K562 (cell line): ENCODE measurements at regions not wholly inside any gene's neighbourhood (a gene's known extent, or its start where the extent isn't known, plus 50 kb on each side); places are given as distances from the start of the nearest gene placed in this dataset.

Source experiments
- ADNP ChIP-seq: fragments of 200-800 bp; sonication (Bioruptor generic); IDR thresholded peaks from 2 replicates; pipeline ENCODE4 v1.6.1; 2016; ENCODE audit warnings: missing genetic modification characterization, missing compliant biosample characterization
- ERF ChIP-seq: fragments of 450-650 bp; formaldehyde crosslinking; IDR thresholded peaks from 2 replicates; pipeline ENCODE4 v1.4.0; 2020; ENCODE audit warnings: mild to moderate bottlenecking, mixed read lengths
- ESRRA ChIP-seq: fragments of 450-650 bp; IDR thresholded peaks from 2 replicates; pipeline ENCODE4 v1.6.1; 2014; ENCODE audit warnings: low read depth, mild to moderate bottlenecking, moderate library complexity, borderline replicate concordance
- FUS ChIP-seq: fragments of 200-400 bp; formaldehyde crosslinking; optimal IDR thresholded peaks from 2 replicates; pipeline ENCODE3; 2017; ENCODE audit warnings: low read depth, low read length
- HMG20B ChIP-seq: fragments of 250-450 bp; sonication (Bioruptor Pico); IDR thresholded peaks from 2 replicates; pipeline ENCODE4 v1.5.0; 2021; ENCODE audit warnings: mild to moderate bottlenecking
- MTA3 ChIP-seq: fragments of 450-650 bp; formaldehyde crosslinking; IDR thresholded peaks from 2 replicates; pipeline ENCODE4 v1.6.1; 2017; ENCODE audit warnings: mild to moderate bottlenecking, borderline replicate concordance
- NFE2L1 ChIP-seq: fragments of 450-650 bp; IDR thresholded peaks from 2 replicates; pipeline ENCODE4 v1.6.1; 2016; ENCODE audit warnings: missing genetic modification characterization, low read depth, mild to moderate bottlenecking, missing compliant biosample characterization, moderate library complexity, borderline replicate concordance
- RBFOX2 ChIP-seq: fragments of 200-400 bp; formaldehyde crosslinking; IDR thresholded peaks from 2 replicates; pipeline ENCODE4 v1.6.1; 2017; ENCODE audit warnings: low read depth, mild to moderate bottlenecking, low read length, moderate library complexity
- RBM25 ChIP-seq: fragments of 200-400 bp; formaldehyde crosslinking; IDR thresholded peaks from 2 replicates; pipeline ENCODE4 v1.6.1; 2018; ENCODE audit warnings: low read length, low read depth, moderate library complexity; ENCODE audit not compliant: severe bottlenecking
- ZKSCAN1 ChIP-seq: fragments of 150-350 bp; IDR thresholded peaks from 2 replicates; pipeline ENCODE4 v1.6.1; 2016; ENCODE audit warnings: low read depth, low read length
- TF ChIP-seq, protein P1 (sequence below): fragments of 250-450 bp; sonication (Bioruptor Pico); IDR thresholded peaks from 2 replicates; pipeline ENCODE4 v1.5.1; 2021; ENCODE audit warnings: mild to moderate bottlenecking
- TF ChIP-seq, protein P2 (sequence below): sonication (generic); formaldehyde crosslinking; IDR thresholded peaks from 2 replicates; pipeline ENCODE4 v1.8.1; 2023; ENCODE audit warnings: mild to moderate bottlenecking, missing genetic modification reagents
- TF ChIP-seq, protein P3 (sequence below): sonication (generic); formaldehyde crosslinking; IDR thresholded peaks from 2 replicates; pipeline ENCODE4 v1.9.0; 2022; ENCODE audit warnings: mild to moderate bottlenecking, missing genetic modification reagents
- TF ChIP-seq, protein P4 (sequence below): sonication (generic); formaldehyde crosslinking; IDR thresholded peaks from 2 replicates; pipeline ENCODE4 v1.8.0; 2022; ENCODE audit warnings: mild to moderate bottlenecking, missing genetic modification reagents

DNA sequence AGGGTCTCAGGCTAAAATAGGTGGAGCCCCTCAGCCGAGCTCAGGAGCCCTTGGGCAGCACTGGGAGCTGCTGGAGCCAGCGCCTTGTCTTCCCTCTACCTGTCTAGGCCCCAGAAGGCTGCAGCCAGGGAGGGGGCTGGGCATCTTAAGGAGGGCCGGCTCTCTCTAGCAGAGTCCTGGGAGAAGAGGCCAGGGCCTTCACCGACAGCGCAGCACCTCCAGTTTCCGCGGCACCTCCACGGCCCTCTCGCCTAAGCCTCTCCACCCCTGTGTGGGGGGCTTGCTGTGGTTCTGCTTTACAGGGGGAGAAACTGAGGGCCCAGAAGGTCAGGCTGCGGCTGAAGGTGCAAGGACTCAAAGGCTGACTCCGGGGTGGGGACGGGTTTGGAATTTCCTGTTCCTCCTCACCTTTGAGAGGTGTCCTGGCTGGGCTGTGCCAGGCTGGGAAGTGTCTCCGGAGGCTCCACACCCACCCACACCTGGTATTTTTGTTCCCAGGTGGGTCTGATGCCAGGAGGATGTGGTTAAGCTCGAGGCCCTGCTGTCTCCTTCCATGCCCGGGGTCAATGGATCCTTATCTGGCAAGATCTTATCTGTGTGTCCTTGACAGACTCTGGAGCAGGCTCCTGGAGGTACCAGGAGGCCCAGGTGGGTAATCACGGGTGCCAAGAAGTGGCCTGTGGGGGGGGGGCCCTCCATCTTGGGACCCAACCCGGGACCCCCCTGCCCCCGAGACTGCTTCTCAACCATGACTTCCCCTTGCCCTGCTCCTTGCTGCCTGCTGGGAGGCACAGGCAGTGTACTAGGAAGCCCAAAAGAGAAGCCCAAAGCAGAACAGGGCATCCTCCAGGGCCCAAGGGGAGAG lies 95.3 kb upstream of the FGF3 start (continued):
- TF ChIP-seq RBM25 = no peak
- TF ChIP-seq ZKSCAN1 = no peak
- no peak for TF ChIP-seq ADNP (tag)
- no peak for TF ChIP-seq FUS
- TF ChIP-seq, protein P1, sequence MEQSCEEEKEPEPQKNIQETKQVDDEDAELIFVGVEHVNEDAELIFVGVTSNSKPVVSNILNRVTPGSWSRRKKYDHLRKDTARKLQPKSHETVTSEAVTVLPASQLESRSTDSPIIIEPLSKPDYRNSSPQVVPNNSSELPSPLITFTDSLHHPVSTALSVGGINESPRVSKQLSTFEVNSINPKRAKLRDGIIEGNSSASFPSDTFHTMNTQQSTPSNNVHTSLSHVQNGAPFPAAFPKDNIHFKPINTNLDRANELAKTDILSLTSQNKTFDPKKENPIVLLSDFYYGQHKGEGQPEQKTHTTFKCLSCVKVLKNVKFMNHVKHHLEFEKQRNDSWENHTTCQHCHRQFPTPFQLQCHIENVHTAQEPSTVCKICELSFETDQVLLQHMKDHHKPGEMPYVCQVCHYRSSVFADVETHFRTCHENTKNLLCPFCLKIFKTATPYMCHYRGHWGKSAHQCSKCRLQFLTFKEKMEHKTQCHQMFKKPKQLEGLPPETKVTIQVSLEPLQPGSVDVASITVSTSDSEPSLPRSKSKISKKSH (CRISPR knock-in tag) = no peak
- TF ChIP-seq, protein P2, sequence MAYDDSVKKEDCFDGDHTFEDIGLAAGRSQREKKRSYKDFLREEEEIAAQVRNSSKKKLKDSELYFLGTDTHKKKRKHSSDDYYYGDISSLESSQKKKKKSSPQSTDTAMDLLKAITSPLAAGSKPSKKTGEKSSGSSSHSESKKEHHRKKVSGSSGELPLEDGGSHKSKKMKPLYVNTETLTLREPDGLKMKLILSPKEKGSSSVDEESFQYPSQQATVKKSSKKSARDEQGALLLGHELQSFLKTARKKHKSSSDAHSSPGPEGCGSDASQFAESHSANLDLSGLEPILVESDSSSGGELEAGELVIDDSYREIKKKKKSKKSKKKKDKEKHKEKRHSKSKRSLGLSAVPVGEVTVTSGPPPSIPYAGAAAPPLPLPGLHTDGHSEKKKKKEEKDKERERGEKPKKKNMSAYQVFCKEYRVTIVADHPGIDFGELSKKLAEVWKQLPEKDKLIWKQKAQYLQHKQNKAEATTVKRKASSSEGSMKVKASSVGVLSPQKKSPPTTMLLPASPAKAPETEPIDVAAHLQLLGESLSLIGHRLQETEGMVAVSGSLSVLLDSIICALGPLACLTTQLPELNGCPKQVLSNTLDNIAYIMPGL (CRISPR knock-in tag) = no peak
- no peak for TF ChIP-seq ESRRA
- TF ChIP-seq NFE2L1 (tag) = no peak
- TF ChIP-seq, protein P3, sequence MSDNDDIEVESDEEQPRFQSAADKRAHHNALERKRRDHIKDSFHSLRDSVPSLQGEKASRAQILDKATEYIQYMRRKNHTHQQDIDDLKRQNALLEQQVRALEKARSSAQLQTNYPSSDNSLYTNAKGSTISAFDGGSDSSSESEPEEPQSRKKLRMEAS (CRISPR knock-in tag) = no peak
- TF ChIP-seq ERF (CRISPR knock-in tag) = no peak
- TF ChIP-seq HMG20B (CRISPR knock-in tag) = no peak
- TF ChIP-seq RBFOX2 = no peak
- no peak for TF ChIP-seq MTA3
- TF ChIP-seq, protein P4, sequence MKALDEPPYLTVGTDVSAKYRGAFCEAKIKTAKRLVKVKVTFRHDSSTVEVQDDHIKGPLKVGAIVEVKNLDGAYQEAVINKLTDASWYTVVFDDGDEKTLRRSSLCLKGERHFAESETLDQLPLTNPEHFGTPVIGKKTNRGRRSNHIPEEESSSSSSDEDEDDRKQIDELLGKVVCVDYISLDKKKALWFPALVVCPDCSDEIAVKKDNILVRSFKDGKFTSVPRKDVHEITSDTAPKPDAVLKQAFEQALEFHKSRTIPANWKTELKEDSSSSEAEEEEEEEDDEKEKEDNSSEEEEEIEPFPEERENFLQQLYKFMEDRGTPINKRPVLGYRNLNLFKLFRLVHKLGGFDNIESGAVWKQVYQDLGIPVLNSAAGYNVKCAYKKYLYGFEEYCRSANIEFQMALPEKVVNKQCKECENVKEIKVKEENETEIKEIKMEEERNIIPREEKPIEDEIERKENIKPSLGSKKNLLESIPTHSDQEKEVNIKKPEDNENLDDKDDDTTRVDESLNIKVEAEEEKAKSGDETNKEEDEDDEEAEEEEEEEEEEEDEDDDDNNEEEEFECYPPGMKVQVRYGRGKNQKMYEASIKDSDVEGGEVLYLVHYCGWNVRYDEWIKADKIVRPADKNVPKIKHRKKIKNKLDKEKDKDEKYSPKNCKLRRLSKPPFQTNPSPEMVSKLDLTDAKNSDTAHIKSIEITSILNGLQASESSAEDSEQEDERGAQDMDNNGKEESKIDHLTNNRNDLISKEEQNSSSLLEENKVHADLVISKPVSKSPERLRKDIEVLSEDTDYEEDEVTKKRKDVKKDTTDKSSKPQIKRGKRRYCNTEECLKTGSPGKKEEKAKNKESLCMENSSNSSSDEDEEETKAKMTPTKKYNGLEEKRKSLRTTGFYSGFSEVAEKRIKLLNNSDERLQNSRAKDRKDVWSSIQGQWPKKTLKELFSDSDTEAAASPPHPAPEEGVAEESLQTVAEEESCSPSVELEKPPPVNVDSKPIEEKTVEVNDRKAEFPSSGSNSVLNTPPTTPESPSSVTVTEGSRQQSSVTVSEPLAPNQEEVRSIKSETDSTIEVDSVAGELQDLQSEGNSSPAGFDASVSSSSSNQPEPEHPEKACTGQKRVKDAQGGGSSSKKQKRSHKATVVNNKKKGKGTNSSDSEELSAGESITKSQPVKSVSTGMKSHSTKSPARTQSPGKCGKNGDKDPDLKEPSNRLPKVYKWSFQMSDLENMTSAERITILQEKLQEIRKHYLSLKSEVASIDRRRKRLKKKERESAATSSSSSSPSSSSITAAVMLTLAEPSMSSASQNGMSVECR = no peak
